Left renal pelvis (tissue), 4 donors: ENCODE measurements at regions not wholly inside any gene's neighbourhood (a gene's known extent, or its start where the extent isn't known, plus 50 kb on each side); places are given as distances from the start of the nearest gene placed in this dataset.
"Not testable (repeated sequence)": the region's sequence is repeated elsewhere in the genome, so short reads cannot be mapped to it uniquely, and the experiment has no call there.

Experiments used
- DNase-seq, 4 donors: peaks; one replicate each; pipeline ENCODE4 v3.0.0-alpha.2; 2013; ENCODE audit warnings: low read depth in 4 of 4, low spot score in 3 of 4

GRCh38 chr1:229710746-229711145, 84.7 kb downstream of the URB2 start:
- no peak for DNase-seq

- DNase-seq: no peak
Observed at GRCh38 chr1:229714306-229714705, 88.3 kb downstream of the URB2 start.

GRCh38 chr1:229714964-229715603, 89.0 kb downstream of the URB2 start:
- no peak for DNase-seq

GRCh38 chr1:229716069-229716468, 90.0 kb downstream of the URB2 start:
- no peak for DNase-seq

GRCh38 chr1:229716704-229717103, 90.7 kb downstream of the URB2 start:
- DNase-seq: no peak

GRCh38 chr1:229717786-229718576, 91.9 kb downstream of the URB2 start:
- DNase-seq: no peak

GRCh38 chr1:229726061-229726460, 100.0 kb downstream of the URB2 start:
- no peak for DNase-seq

GRCh38 chr1:229729916-229730315, 103.9 kb downstream of the URB2 start:
- DNase-seq: no peak

- DNase-seq: no peak
Observed at GRCh38 chr1:229730573-229730972, 104.5 kb downstream of the URB2 start.

GRCh38 chr1:229732061-229732460, 106.0 kb downstream of the URB2 start:
- no peak for DNase-seq

- no peak for DNase-seq
Observed at GRCh38 chr1:229736376-229736775, 110.3 kb downstream of the URB2 start.

GRCh38 chr1:229742614-229743013, 116.6 kb downstream of the URB2 start:
- not testable (repeated sequence) for DNase-seq

- no peak for DNase-seq
Observed at GRCh38 chr1:229749992-229750391, 123.9 kb downstream of the URB2 start.

- DNase-seq: no peak
Observed at GRCh38 chr1:229751610-229752009, 125.6 kb downstream of the URB2 start.

GRCh38 chr1:229752679-229753078, 126.6 kb downstream of the URB2 start:
- no peak for DNase-seq

- no peak for DNase-seq
Observed at GRCh38 chr1:229753764-229754551, 127.9 kb downstream of the URB2 start.

- no peak for DNase-seq
Observed at GRCh38 chr1:229756666-229757065, 130.6 kb downstream of the URB2 start.

- DNase-seq: no peak
Observed at GRCh38 chr1:229757226-229757625, 131.2 kb downstream of the URB2 start.

- no peak for DNase-seq
Observed at GRCh38 chr1:229758101-229759036, 132.3 kb downstream of the URB2 start.

- no peak for DNase-seq
Observed at GRCh38 chr1:229759037-229759435, 133.0 kb downstream of the URB2 start.
